Smooth muscle cell (in vitro differentiated cells): ENCODE measurements at regions not wholly inside any gene's neighbourhood (a gene's known extent, or its start where the extent isn't known, plus 50 kb on each side); places are given as distances from the start of the nearest gene placed in this dataset.

ENCODE experiments used
- DNase-seq: peaks from one replicate; lab custom pipeline; 2025; ENCODE audit not compliant: unreplicated experiment; lab: John Stamatoyannopoulos, UW
- H2AFZ ChIP-seq: fragments of 200-600 bp; sonication (generic); 2 replicates; pipeline ENCODE4 v1.6.0; 2016; ENCODE audit warnings: antibody characterized with exemption, low read depth, mild to moderate bottlenecking
- H3F3A ChIP-seq: fragments of 200-600 bp; sonication (generic); 2 replicates; pipeline ENCODE4 v1.6.0; 2017; ENCODE audit warnings: antibody characterized with exemption, low read depth
- H3K27ac ChIP-seq: fragments of 200-600 bp; sonication (generic); 2 replicates; pipeline ENCODE4 v1.5.1; 2016; ENCODE audit warnings: low read depth, mild to moderate bottlenecking
- H3K27me3 ChIP-seq: fragments of 200-600 bp; sonication (generic); 2 replicates; pipeline ENCODE4 v1.6.1; 2016; ENCODE audit warnings: low read depth, mild to moderate bottlenecking
- H3K36me3 ChIP-seq: fragments of 200-600 bp; sonication (generic); 2 replicates; pipeline ENCODE4 v1.5.1; 2016; ENCODE audit warnings: low read depth
- H3K4me1 ChIP-seq: fragments of 200-600 bp; sonication (generic); 2 replicates; pipeline ENCODE4 v1.5.1; 2016; ENCODE audit warnings: low read depth
- H3K4me2 ChIP-seq: fragments of 200-600 bp; sonication (generic); 2 replicates; pipeline ENCODE4 v1.6.0; 2016; ENCODE audit warnings: mild to moderate bottlenecking
- H3K4me3 ChIP-seq: fragments of 200-600 bp; sonication (generic); 2 replicates; pipeline ENCODE4 v1.5.1; 2016; ENCODE audit warnings: mild to moderate bottlenecking
- H3K79me2 ChIP-seq: fragments of 200-600 bp; sonication (generic); 2 replicates; pipeline ENCODE4 v1.6.0; 2016; ENCODE audit warnings: low read depth, mild to moderate bottlenecking
- H3K9ac ChIP-seq: fragments of 200-600 bp; sonication (generic); 2 replicates; pipeline ENCODE4 v1.6.0; 2016; ENCODE audit warnings: low read depth
- H3K9me3 ChIP-seq: fragments of 200-600 bp; sonication (generic); replicated peaks from 2 replicates; pipeline ENCODE4 v1.5.1; 2016; ENCODE audit warnings: low read depth
- H4K20me1 ChIP-seq: fragments of 200-600 bp; sonication (generic); 2 replicates; pipeline ENCODE4 v1.6.0; 2016; ENCODE audit warnings: low read depth
- CTCF ChIP-seq: fragments of 200-600 bp; sonication (generic); IDR thresholded peaks from 2 replicates; pipeline ENCODE4 v1.5.1; 2017; ENCODE audit warnings: borderline replicate concordance, mild to moderate bottlenecking, antibody characterized with exemption; ENCODE audit not compliant: insufficient read depth, poor library complexity, severe bottlenecking
- WGBS: methylation state at CpG from one replicate; pipeline ENCODE4 v1.1.7; 2016; ENCODE audit warnings: low lambda C conversion rate; 5-methylcytosine and 5-hydroxymethylcytosine counted together

GRCh38 chr17:13883659-13884058, 185.6 kb upstream of the COX10 start:
- no peaks in the 10 kb centered on the region for H3K9me3 ChIP-seq
- no peaks in the 10 kb centered on the region for H3K27me3 ChIP-seq
- no peak overlapping the region for H3K9ac ChIP-seq
- H3K79me2 ChIP-seq: no peaks in the 10 kb centered on the region
- no peaks in the 10 kb centered on the region for H3K4me1 ChIP-seq
- no peak overlapping the region for H3K4me3 ChIP-seq
- DNase-seq: no peak
- H2AFZ ChIP-seq: no peak overlapping the region
- no peaks in the 10 kb centered on the region for H3F3A ChIP-seq
- WGBS: 78% methylated on average over 3 of the region's 3 CpGs
- H4K20me1 ChIP-seq: no peaks in the 10 kb centered on the region
- H3K27ac ChIP-seq: no peak overlapping the region
- H3K4me2 ChIP-seq: no peak overlapping the region
- no peaks in the 10 kb centered on the region for H3K36me3 ChIP-seq
- no peak for TF ChIP-seq CTCF

GRCh38 chr17:13884347-13884746, 185.0 kb upstream of the COX10 start:
- DNase-seq: no peak
- no peaks in the 10 kb centered on the region for H3K9me3 ChIP-seq
- H3K79me2 ChIP-seq: no peaks in the 10 kb centered on the region
- no peak overlapping the region for H3K4me2 ChIP-seq
- no peak overlapping the region for H3K9ac ChIP-seq
- H3K36me3 ChIP-seq: no peaks in the 10 kb centered on the region
- 91% methylated on average over 2 of the region's 2 CpGs for WGBS
- H3K4me1 ChIP-seq: no peaks in the 10 kb centered on the region
- H3K27ac ChIP-seq: no peak overlapping the region
- TF ChIP-seq CTCF: no peak
- no peaks in the 10 kb centered on the region for H3F3A ChIP-seq
- H3K4me3 ChIP-seq: no peak overlapping the region
- no peak overlapping the region for H2AFZ ChIP-seq
- H4K20me1 ChIP-seq: no peaks in the 10 kb centered on the region
- no peaks in the 10 kb centered on the region for H3K27me3 ChIP-seq

GRCh38 chr17:13885550-13885949, 183.8 kb upstream of the COX10 start:
- no peaks in the 10 kb centered on the region for H3K36me3 ChIP-seq
- no peaks in the 10 kb centered on the region for H3K79me2 ChIP-seq
- H3F3A ChIP-seq: no peaks in the 10 kb centered on the region
- no peaks in the 10 kb centered on the region for H4K20me1 ChIP-seq
- H2AFZ ChIP-seq: no peak overlapping the region
- H3K4me3 ChIP-seq: no peak overlapping the region
- no peak for TF ChIP-seq CTCF
- H3K27me3 ChIP-seq: no peaks in the 10 kb centered on the region
- no peak overlapping the region for H3K9ac ChIP-seq
- no peak overlapping the region for H3K27ac ChIP-seq
- DNase-seq: no peak
- WGBS: 96% methylated on average over 2 of the region's 2 CpGs
- H3K4me2 ChIP-seq: no peak overlapping the region
- H3K4me1 ChIP-seq: no peaks in the 10 kb centered on the region
- no peaks in the 10 kb centered on the region for H3K9me3 ChIP-seq
